H1 (cell line): ENCODE measurements at regions not wholly inside any gene's neighbourhood (a gene's known extent, or its start where the extent isn't known, plus 50 kb on each side); places are given as distances from the start of the nearest gene placed in this dataset.

Source experiments
- CTCF ChIA-PET: fragments of 300-600 bp; sonication (Branson Sonifier 250); formaldehyde crosslinking; loops from one replicate; lab custom pipeline; 2021; ENCODE audit not compliant: partially characterized antibody; lab: Charles Lee
- POLR2A ChIA-PET: fragments of 300-600 bp; sonication (Branson Sonifier 250); formaldehyde crosslinking; loops from one replicate; lab custom pipeline; 2021; ENCODE audit warnings: inconsistent platforms; ENCODE audit not compliant: partially characterized antibody; lab: Charles Lee
- DNase-seq, 2 experiments: peaks; one replicate each; pipeline versions ENCODE4 v3.0.0 to v3.0.0-alpha.2; 2010 to 2022; ENCODE audit warnings: low spot score in 2 of 2, low read depth in 1 of 2, mixed read lengths in 1 of 2
- FAIRE-seq: peaks from 2 replicates; lab custom pipeline; 2011; peaks lifted over from hg19 to GRCh38; lab: Jason Lieb, UNC
- H2AFZ ChIP-seq: 2 replicates; pipeline ENCODE4 v1.8.1; 2012; ENCODE audit warnings: low read length, inconsistent platforms
- H2AK5ac ChIP-seq: 2 replicates; pipeline ENCODE4 v1.6.1; 2013; ENCODE audit warnings: low read depth, low read length
- H2BK120ac ChIP-seq: replicated peaks from 2 replicates; pipeline ENCODE3; 2013; ENCODE audit warnings: low read depth, low read length, inconsistent platforms
- H2BK12ac ChIP-seq: 2 replicates; pipeline ENCODE4 v1.6.1; 2013; ENCODE audit warnings: low read depth, low read length
- H2BK15ac ChIP-seq: 2 replicates; pipeline ENCODE4 v1.6.1; 2013; ENCODE audit warnings: low read length
- H2BK20ac ChIP-seq: 2 replicates; pipeline ENCODE4 v1.6.1; 2013; ENCODE audit warnings: low read length
- H2BK5ac ChIP-seq: 2 replicates; pipeline ENCODE4 v1.6.1; 2013; ENCODE audit warnings: low read depth, low read length
- H3K14ac ChIP-seq: 2 replicates; pipeline ENCODE4 v1.6.1; 2013; ENCODE audit warnings: inconsistent platforms; ENCODE audit not compliant: insufficient read length
- H3K18ac ChIP-seq: 2 replicates; pipeline ENCODE4 v1.6.1; 2013; ENCODE audit warnings: low read length; ENCODE audit errors: extremely low read depth
- H3K23ac ChIP-seq: 2 replicates; pipeline ENCODE4 v1.6.1; 2013; ENCODE audit warnings: inconsistent platforms; ENCODE audit not compliant: insufficient read length
- H3K23me2 ChIP-seq: 2 replicates; pipeline ENCODE4 v1.6.1; 2013; ENCODE audit warnings: low read depth, low read length
- H3K27ac ChIP-seq: 2 replicates; pipeline ENCODE4 v1.6.1; 2011; ENCODE audit warnings: low read depth, low read length, inconsistent platforms
- H3K27me3 ChIP-seq, 4 experiments: replicated peaks in 1 of 4; 1 replicate in 1 of 4; 2 replicates in 3 of 4; pipeline versions ENCODE4 v1.6.1 to v1.8.1; 2011 to 2013; ENCODE audit warnings: low read length in 3 of 4, mild to moderate bottlenecking in 3 of 4, inconsistent platforms in 2 of 4, mixed read lengths in 2 of 4, moderate library complexity in 1 of 4; ENCODE audit not compliant: control insufficient read depth in 3 of 4, insufficient read depth in 3 of 4; ENCODE audit errors: extremely low read depth in 1 of 4
- H3K36me3 ChIP-seq, 4 experiments: 2 replicates each; pipeline versions ENCODE4 v1.6.1 to v1.8.1; 2011 to 2013; ENCODE audit warnings: mild to moderate bottlenecking in 4 of 4, low read length in 3 of 4, moderate library complexity in 2 of 4, control low read depth in 1 of 4, inconsistent platforms in 1 of 4; ENCODE audit not compliant: insufficient read depth in 4 of 4, control insufficient read depth in 2 of 4
- H3K4ac ChIP-seq: replicated peaks from 2 replicates; pipeline ENCODE3; 2013; ENCODE audit warnings: low read length, low read depth, mixed read lengths, inconsistent platforms; ENCODE audit not compliant: insufficient read length
- H3K4me1 ChIP-seq, 4 experiments: replicated peaks in 1 of 4; 1 replicate in 1 of 4; 2 replicates in 3 of 4; pipeline versions ENCODE4 v1.6.1 to v1.8.1; 2011 to 2013; ENCODE audit warnings: low read length in 3 of 4, inconsistent platforms in 2 of 4, mixed read lengths in 1 of 4; ENCODE audit not compliant: insufficient read depth in 4 of 4, control insufficient read depth in 3 of 4
- H3K4me2 ChIP-seq, 2 experiments: 2 replicates each; pipeline versions ENCODE4 v1.6.1 to v1.8.1; 2011 to 2013; ENCODE audit warnings: low read depth in 2 of 2, low read length in 2 of 2, control low read depth in 1 of 2, inconsistent platforms in 1 of 2, mild to moderate bottlenecking in 1 of 2; ENCODE audit not compliant: insufficient read depth in 1 of 2
- H3K4me3 ChIP-seq, 4 experiments: fragments of 200-600, 300-600 bp in 1 of 4; sonication (generic), shearing (Covaris generic), sonication (Bioruptor Twin) in 1 of 4; 2 replicates each; pipeline versions ENCODE4 v1.5.1 to v1.8.1; 2011 to 2016; ENCODE audit warnings: low read length in 4 of 4, low read depth in 3 of 4, control low read depth in 2 of 4, inconsistent platforms in 2 of 4, mild to moderate bottlenecking in 2 of 4, mixed read lengths in 1 of 4, moderate library complexity in 1 of 4; ENCODE audit not compliant: insufficient read depth in 2 of 4; ENCODE audit errors: extremely low read depth in 1 of 4
- H3K56ac ChIP-seq: replicated peaks from 2 replicates; pipeline ENCODE3; 2013; ENCODE audit warnings: low read depth, mild to moderate bottlenecking, mixed read lengths, low read length, inconsistent platforms; ENCODE audit not compliant: insufficient read length
- H3K79me1 ChIP-seq: 2 replicates; pipeline ENCODE4 v1.6.1; 2013; ENCODE audit warnings: low read depth, low read length, control low read depth
- H3K79me2 ChIP-seq, 2 experiments: 2 replicates each; pipeline versions ENCODE4 v1.6.1 to v1.8.1; 2012 to 2013; ENCODE audit warnings: low read length in 2 of 2, mild to moderate bottlenecking in 2 of 2, inconsistent platforms in 1 of 2; ENCODE audit not compliant: insufficient read depth in 2 of 2, control insufficient read depth in 1 of 2
- H3K9ac ChIP-seq, 4 experiments: replicated peaks in 1 of 4; 1 replicate in 1 of 4; 2 replicates in 3 of 4; pipeline versions ENCODE4 v1.6.1 to v1.8.1; 2011 to 2013; ENCODE audit warnings: low read depth in 3 of 4, low read length in 3 of 4, control low read depth in 2 of 4, mild to moderate bottlenecking in 2 of 4, moderate library complexity in 2 of 4, inconsistent platforms in 1 of 4; ENCODE audit errors: extremely low read depth in 1 of 4
- H3K9me3 ChIP-seq, 2 experiments: 2 replicates each; pipeline versions ENCODE4 v1.6.1 to v1.8.1; 2012 to 2013; ENCODE audit warnings: mild to moderate bottlenecking in 2 of 2, moderate library complexity in 2 of 2, control low read depth in 1 of 2, inconsistent platforms in 1 of 2, low read depth in 1 of 2, low read length in 1 of 2, mixed read lengths in 1 of 2; ENCODE audit not compliant: insufficient read depth in 2 of 2
- H4K20me1 ChIP-seq, 2 experiments: replicated peaks in 1 of 2; 2 replicates each; pipeline versions ENCODE3 to v1.8.1; 2011 to 2013; ENCODE audit warnings: inconsistent platforms in 2 of 2, low read length in 2 of 2, mild to moderate bottlenecking in 1 of 2; ENCODE audit not compliant: insufficient read depth in 2 of 2, control insufficient read depth in 1 of 2
- H4K5ac ChIP-seq: 2 replicates; pipeline ENCODE4 v1.6.1; 2013; ENCODE audit warnings: low read length, low read depth, mixed read lengths, inconsistent platforms; ENCODE audit not compliant: insufficient read length
- H4K8ac ChIP-seq: 2 replicates; pipeline ENCODE4 v1.8.0; 2013; ENCODE audit warnings: mild to moderate bottlenecking, moderate library complexity, low read length, inconsistent platforms; ENCODE audit not compliant: insufficient read depth; ENCODE audit errors: extremely low read depth
- H4K91ac ChIP-seq: replicated peaks from 2 replicates; pipeline ENCODE3; 2013; ENCODE audit warnings: low read length, mixed read lengths, inconsistent platforms; ENCODE audit not compliant: insufficient read length
- BCL11A ChIP-seq, 2 experiments: IDR thresholded peaks; one replicate each; pipeline ENCODE4 v1.6.1; 2011; ENCODE audit warnings: low read depth in 2 of 2, low read length in 2 of 2, mild to moderate bottlenecking in 2 of 2
- CBX5 ChIP-seq: fragments of 300-800, 300-1000 bp; sonication (generic); IDR thresholded peaks from 2 replicates; pipeline ENCODE4 v1.7.1; 2016; ENCODE audit warnings: antibody characterized with exemption, low read length, low read depth
- CHD2 ChIP-seq: IDR thresholded peaks from 2 replicates; pipeline ENCODE4 v1.6.1; 2012; ENCODE audit warnings: low read length, improper control_type of control experiment
- CTBP2 ChIP-seq: IDR thresholded peaks from 2 replicates; pipeline ENCODE4 v1.7.0; 2011; ENCODE audit warnings: borderline replicate concordance, mild to moderate bottlenecking, moderate library complexity, mixed read lengths, low read length; ENCODE audit not compliant: insufficient read depth, insufficient read length
- E2F6 ChIP-seq: IDR thresholded peaks from 2 replicates; pipeline ENCODE4 v1.6.1; 2012; ENCODE audit warnings: inconsistent platforms
- GABPA ChIP-seq: IDR thresholded peaks from 2 replicates; pipeline ENCODE4 v1.6.1; 2011; ENCODE audit warnings: mild to moderate bottlenecking, low read length, moderate library complexity, borderline replicate concordance; ENCODE audit not compliant: insufficient read depth
- JUND ChIP-seq: IDR thresholded peaks from 2 replicates; pipeline ENCODE4 v1.6.1; 2011; ENCODE audit warnings: mild to moderate bottlenecking, improper control_type of control experiment, low read length
- KDM4A ChIP-seq: IDR thresholded peaks from one replicate; pipeline ENCODE4 v1.7.1; 2012; ENCODE audit warnings: low read depth, mild to moderate bottlenecking, moderate library complexity, low read length, inconsistent platforms; ENCODE audit not compliant: severe bottlenecking
- POLR2AphosphoS5 ChIP-seq: IDR thresholded peaks from 2 replicates; pipeline ENCODE4 v1.6.1; 2011; ENCODE audit warnings: low read depth, low read length
- WGBS, 2 experiments: shearing (Covaris generic) in 1 of 2; methylation state at CpG; one replicate each; pipeline versions ENCODE4 v1.1.6 to v1.1.7; 2013 to 2015; ENCODE audit warnings: low lambda C conversion rate in 2 of 2, mixed read lengths in 2 of 2, inconsistent platforms in 1 of 2, low coverage in 1 of 2, missing lambda C conversion rate in 1 of 2; ENCODE audit not compliant: insufficient replicate concordance in 2 of 2, insufficient coverage in 1 of 2, insufficient read length in 1 of 2; ENCODE audit errors: extremely low coverage in 1 of 2, missing lambda C conversion rate in 1 of 2; 5-methylcytosine and 5-hydroxymethylcytosine counted together
- TF ChIP-seq, protein P1 (sequence below): IDR thresholded peaks from 2 replicates; pipeline ENCODE4 v1.6.1; 2011; ENCODE audit warnings: low read length, improper control_type of control experiment
- TF ChIP-seq, protein P2 (sequence below): IDR thresholded peaks from 2 replicates; pipeline ENCODE4 v1.6.1; 2011; ENCODE audit warnings: low read depth, mild to moderate bottlenecking, low read length; ENCODE audit not compliant: insufficient read depth

GRCh38 chr1:187481581-187482148 lies 652.9 kb downstream of the PLA2G4A start:
- no peak overlapping the region for H2BK15ac ChIP-seq
- H4K91ac ChIP-seq, result no peak overlapping the region
- no peak overlapping the region for H3K14ac ChIP-seq
- POLR2A ChIA-PET, result no interaction called here
- H3K18ac ChIP-seq, result no peak overlapping the region
- H3K27me3 ChIP-seq, result no peaks in the 10 kb centered on the region
- H3K4me1 ChIP-seq, result peaks cover 0 to 3% (median 2%) of the 10 kb centered on the region in 4 experiments; a peak in 2 of 7 replicates
- no peak overlapping the region for H3K56ac ChIP-seq
- DNase-seq (no peak), FAIRE-seq (no peak)
- no peak overlapping the region for H3K23ac ChIP-seq
- H2BK5ac ChIP-seq, result no peak overlapping the region
- no peak overlapping the region for H4K5ac ChIP-seq
- no peak overlapping the region for H3K9ac ChIP-seq
- H2BK120ac ChIP-seq, result no peak overlapping the region
- no peaks in the 10 kb centered on the region for H3K9me3 ChIP-seq
- WGBS, 2 experiments, result 81% methylated on average over 10 of the region's 10 CpGs; no CpG with 5 or more reads in 1 of the 2 experiments
- no peak overlapping the region for H3K27ac ChIP-seq
- H3K4ac ChIP-seq, result no peak overlapping the region
- no peak overlapping the region for H2BK20ac ChIP-seq
- no peaks in the 10 kb centered on the region for H4K20me1 ChIP-seq
- H3K4me2 ChIP-seq, result no peak overlapping the region
- H2AK5ac ChIP-seq, result no peak overlapping the region
- H3K36me3 ChIP-seq, result no peaks in the 10 kb centered on the region
- H2AFZ ChIP-seq, result no peak overlapping the region
- H3K79me2 ChIP-seq, result no peaks in the 10 kb centered on the region
- H3K23me2 ChIP-seq, result no peaks in the 10 kb centered on the region
- no peak overlapping the region for H3K4me3 ChIP-seq
- CTCF ChIA-PET, result interaction anchor here (1.1 to 1.5 kb wide), 2 partner anchors 16 to 32 kb away, joined by 3 read pairs; no protein-coding TSS in a partner anchor
- no peak overlapping the region for H2BK12ac ChIP-seq
- no peak overlapping the region for H4K8ac ChIP-seq
- no peaks in the 10 kb centered on the region for H3K79me1 ChIP-seq
- TF ChIP-seq BCL11A (IDR thresholded peaks at IDR 0.05; ENCODE audit: low read depth in 2 of 2, low read length in 2 of 2) (no peak), E2F6 (no peak), CHD2 (no peak), GABPA (no peak), CTBP2 (no peak), CBX5 (no peak), JUND (no peak), KDM4A (no peak), POLR2AphosphoS5 (no peak)
- TF ChIP-seq, protein P1, sequence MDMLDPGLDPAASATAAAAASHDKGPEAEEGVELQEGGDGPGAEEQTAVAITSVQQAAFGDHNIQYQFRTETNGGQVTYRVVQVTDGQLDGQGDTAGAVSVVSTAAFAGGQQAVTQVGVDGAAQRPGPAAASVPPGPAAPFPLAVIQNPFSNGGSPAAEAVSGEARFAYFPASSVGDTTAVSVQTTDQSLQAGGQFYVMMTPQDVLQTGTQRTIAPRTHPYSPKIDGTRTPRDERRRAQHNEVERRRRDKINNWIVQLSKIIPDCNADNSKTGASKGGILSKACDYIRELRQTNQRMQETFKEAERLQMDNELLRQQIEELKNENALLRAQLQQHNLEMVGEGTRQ, result no peak
- TF ChIP-seq, protein P2, sequence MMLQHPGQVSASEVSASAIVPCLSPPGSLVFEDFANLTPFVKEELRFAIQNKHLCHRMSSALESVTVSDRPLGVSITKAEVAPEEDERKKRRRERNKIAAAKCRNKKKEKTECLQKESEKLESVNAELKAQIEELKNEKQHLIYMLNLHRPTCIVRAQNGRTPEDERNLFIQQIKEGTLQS, result no peak
